Stimulated activated CD4-positive, alpha-beta T cell treated with anti-CD3 and anti-CD28 coated beads, Interleukin-2, amount 100 ng/mL, for 24 hours (primary cell): ENCODE measurements at regions not wholly inside any gene's neighbourhood (a gene's known extent, or its start where the extent isn't known, plus 50 kb on each side); places are given as distances from the start of the nearest gene placed in this dataset.

Experiments used
- DNase-seq, 2 donors: peaks; one replicate each; pipeline ENCODE4 v3.0.0-alpha.2; 2020

GRCh38 chr1:36602184-36602583 lies 119.5 kb upstream of the CSF3R start:
- DNase-seq, result no peak

- no peak for DNase-seq
These were observed 117.1 kb upstream of the CSF3R start for GRCh38 chr1:36599828-36600227.

- DNase-seq, result no peak
These were observed 114.8 kb upstream of the CSF3R start for GRCh38 chr1:36597514-36597913.

- DNase-seq, result no peak
These were observed 113.2 kb upstream of the CSF3R start for GRCh38 chr1:36595921-36596320.

GRCh38 chr1:36595349-36595748 lies 112.6 kb upstream of the CSF3R start:
- no peak for DNase-seq

- DNase-seq, result no peak
These were observed 111.3 kb upstream of the CSF3R start for GRCh38 chr1:36594023-36594422.

GRCh38 chr1:36591278-36591677 lies 108.6 kb upstream of the CSF3R start:
- no peak for DNase-seq

GRCh38 chr1:36590771-36591170 lies 108.1 kb upstream of the CSF3R start:
- DNase-seq, result no peak

- DNase-seq, result no peak
These were observed 107.6 kb upstream of the CSF3R start for GRCh38 chr1:36590264-36590663.

GRCh38 chr1:36588972-36589371 lies 106.3 kb upstream of the CSF3R start:
- no peak for DNase-seq

GRCh38 chr1:36585569-36586548 lies 103.1 kb upstream of the CSF3R start:
- no peak for DNase-seq

GRCh38 chr1:36584874-36585453 lies 102.3 kb upstream of the CSF3R start:
- DNase-seq, result no peak

- DNase-seq, result no peak
These were observed 101.5 kb upstream of the CSF3R start for GRCh38 chr1:36583980-36584782.

GRCh38 chr1:36583080-36583479 lies 100.4 kb upstream of the CSF3R start:
- no peak for DNase-seq

- no peak for DNase-seq
These were observed 99.5 kb upstream of the CSF3R start for GRCh38 chr1:36582066-36582755.

GRCh38 chr1:36580524-36580923 lies 97.8 kb upstream of the CSF3R start:
- DNase-seq, result no peak

- DNase-seq, result no peak
These were observed 96.3 kb upstream of the CSF3R start for GRCh38 chr1:36579039-36579438.

- DNase-seq, result no peak
These were observed 93.9 kb upstream of the CSF3R start for GRCh38 chr1:36576551-36577110.

GRCh38 chr1:36576118-36576517 lies 93.4 kb upstream of the CSF3R start:
- peak; percentile 63 to 73 for DNase-seq

- DNase-seq, result no peak
These were observed 90.7 kb upstream of the CSF3R start for GRCh38 chr1:36573445-36573844.

GRCh38 chr1:36572906-36573305 lies 90.2 kb upstream of the CSF3R start:
- no peak for DNase-seq

GRCh38 chr1:36572142-36572715 lies 89.5 kb upstream of the CSF3R start:
- no peak for DNase-seq
